Thyroid gland (tissue), 4 donors: ENCODE measurements at regions not wholly inside any gene's neighbourhood (a gene's known extent, or its start where the extent isn't known, plus 50 kb on each side); places are given as distances from the start of the nearest gene placed in this dataset.

Source experiments
- CTCF ChIP-seq, 6 experiments: fragments of 200-600 bp in 3 of 6; fragments of 450-650 bp in 3 of 6; sonication (generic) in 3 of 6; IDR thresholded peaks; one replicate each; pipeline ENCODE4 v1.5.1; 2016 to 2019; ENCODE audit warnings: antibody characterized with exemption in 6 of 6, mild to moderate bottlenecking in 2 of 6, inconsistent platforms in 1 of 6, moderate library complexity in 1 of 6
- POLR2A ChIP-seq, 2 donors: fragments of 450-650 bp; IDR thresholded peaks; one replicate each; pipeline ENCODE4 v1.6.1; 2017; ENCODE audit warnings: antibody characterized with exemption in 2 of 2, mild to moderate bottlenecking in 2 of 2, moderate library complexity in 1 of 2

- TF ChIP-seq CTCF (IDR thresholded peaks at IDR 0.05) (no peak), POLR2A (IDR thresholded peaks at IDR 0.05) (no peak)
Measured at GRCh38 chr1:39094685-39095084, 68.5 kb downstream of the NDUFS5 start.
